HG03135 (cell line): ENCODE measurements at regions not wholly inside any gene's neighbourhood (a gene's known extent, or its start where the extent isn't known, plus 50 kb on each side); places are given as distances from the start of the nearest gene placed in this dataset.

Source experiments
- ATAC-seq: cut with Tn5 transposase; IDR thresholded peaks from one replicate; pipeline ENCODE4 v1.9.1; 2021; ENCODE audit warnings: mild to moderate bottlenecking, moderate library complexity; ENCODE audit not compliant: unreplicated experiment

DNA sequence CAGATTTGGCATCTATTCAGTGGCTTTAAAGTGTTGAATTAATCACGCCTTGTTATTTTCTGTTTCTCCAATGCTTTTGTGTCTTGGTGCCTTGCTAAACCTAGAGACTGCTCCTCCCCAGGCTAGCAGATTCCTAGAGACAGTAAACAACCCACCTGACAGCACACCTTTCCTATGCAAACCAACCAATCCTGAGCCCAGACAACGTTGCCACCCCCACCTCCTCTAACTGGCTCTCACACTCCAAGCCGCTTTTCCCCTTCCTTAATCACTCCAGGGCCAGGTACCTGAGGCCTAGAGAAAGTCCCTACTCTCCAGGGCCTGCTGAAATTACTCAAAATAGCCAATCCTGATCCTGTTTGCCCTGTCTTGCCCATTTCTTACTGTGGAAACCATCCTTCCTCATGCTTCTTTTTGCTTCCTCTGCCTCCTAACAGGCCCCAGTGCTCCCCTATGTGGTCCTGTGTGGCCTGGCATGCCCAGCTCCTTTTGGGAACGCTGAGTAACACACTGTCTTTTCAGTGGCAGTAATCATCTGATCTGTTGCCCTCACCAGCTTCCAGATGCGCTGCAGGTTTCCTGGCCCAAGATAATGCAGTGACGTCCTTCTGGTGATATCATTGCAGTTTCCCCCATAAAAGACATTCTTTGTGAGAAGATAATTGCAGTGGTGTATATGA lies 53.4 kb downstream of the GAS1 start:
- no peak for ATAC-seq

GRCh38 chr9:86892576-86892975 lies 54.7 kb downstream of the GAS1 start:
- no peak for ATAC-seq

DNA sequence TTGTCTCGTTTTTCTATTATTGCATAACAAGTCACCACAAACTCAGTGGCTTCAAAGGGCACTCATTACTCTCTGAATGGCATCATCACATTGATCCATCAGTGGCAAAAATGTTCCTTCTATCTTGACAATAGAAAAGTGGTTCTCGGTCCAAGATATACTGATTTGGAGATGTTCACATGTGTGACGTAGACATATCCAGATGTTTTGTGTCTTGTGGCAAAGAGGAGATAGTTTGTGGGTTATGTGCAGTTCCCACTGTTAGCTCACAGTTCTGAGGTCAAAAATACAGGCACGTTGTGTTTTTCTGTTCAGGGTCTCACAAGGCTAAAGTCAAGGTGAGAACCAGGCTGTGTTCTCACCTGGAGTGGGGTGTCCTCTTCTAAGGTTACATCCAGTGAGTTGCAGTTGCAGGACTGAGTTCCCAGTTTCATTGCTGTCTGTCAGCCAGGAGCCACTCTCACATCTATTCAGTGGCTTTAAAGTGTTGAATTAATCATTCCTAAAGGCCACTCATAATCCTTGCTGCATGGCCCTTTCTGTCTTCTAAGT lies 55.3 kb downstream of the GAS1 start:
- ATAC-seq = no peak

GRCh38 chr9:86891091-86891490 lies 56.2 kb downstream of the GAS1 start:
- no peak for ATAC-seq

DNA sequence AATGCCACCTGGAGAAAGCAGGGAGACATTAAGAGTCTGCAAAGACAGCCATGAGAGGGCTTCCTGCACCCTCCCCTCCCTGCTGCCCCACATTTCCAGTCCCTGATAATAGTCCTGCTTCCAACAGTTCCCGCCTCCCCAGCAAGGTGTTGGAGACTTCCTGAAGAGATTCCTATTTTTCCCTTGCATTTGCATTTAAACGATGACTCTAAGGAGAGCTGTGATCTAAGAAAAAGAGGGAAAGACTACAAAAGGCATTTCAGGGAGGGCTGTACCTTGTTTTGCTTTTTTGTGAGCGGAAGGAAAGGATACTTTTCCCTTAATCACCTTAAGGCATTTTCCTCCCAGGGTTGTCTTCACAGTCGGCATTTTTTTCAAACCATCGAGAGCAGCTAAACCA lies 62.1 kb downstream of the GAS1 start:
- no peak for ATAC-seq

GRCh38 chr9:86876621-86877196 lies 70.6 kb downstream of the GAS1 start:
- no peak for ATAC-seq

GRCh38 chr9:86868616-86869015 lies 78.7 kb downstream of the GAS1 start:
- no peak for ATAC-seq

DNA sequence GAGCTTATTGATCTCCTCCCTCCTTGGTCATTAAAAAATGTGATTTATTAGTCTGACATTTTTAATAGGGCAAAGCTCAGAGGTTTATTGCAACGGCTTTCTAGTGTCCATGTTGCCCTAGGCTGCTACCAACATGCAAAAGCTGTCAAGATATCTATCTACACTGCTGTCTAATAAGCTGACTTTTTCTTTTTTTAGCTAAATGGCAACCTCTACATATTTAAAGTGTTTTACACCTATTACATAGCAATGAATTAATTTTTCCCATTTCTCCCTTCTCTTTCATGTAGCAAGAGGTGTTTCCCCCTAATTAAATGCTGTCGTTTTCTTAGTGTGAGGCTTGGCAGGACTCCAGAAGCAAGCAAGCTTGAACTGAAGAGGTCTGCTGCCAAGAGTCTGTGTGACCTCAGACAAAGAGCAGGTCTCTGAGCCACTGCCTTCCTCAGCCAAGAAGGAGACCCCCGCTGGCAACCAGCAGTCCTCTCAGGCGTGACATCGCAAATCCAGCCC lies 79.4 kb downstream of the GAS1 start:
- no peak for ATAC-seq

- ATAC-seq = no peak
Measured at GRCh38 chr9:86865952-86866351, 81.4 kb downstream of the GAS1 start.

GRCh38 chr9:86860006-86860405 lies 87.3 kb downstream of the GAS1 start:
- ATAC-seq = no peak

- ATAC-seq = no peak
Measured at GRCh38 chr9:86859056-86859455, 88.2 kb downstream of the GAS1 start.

DNA sequence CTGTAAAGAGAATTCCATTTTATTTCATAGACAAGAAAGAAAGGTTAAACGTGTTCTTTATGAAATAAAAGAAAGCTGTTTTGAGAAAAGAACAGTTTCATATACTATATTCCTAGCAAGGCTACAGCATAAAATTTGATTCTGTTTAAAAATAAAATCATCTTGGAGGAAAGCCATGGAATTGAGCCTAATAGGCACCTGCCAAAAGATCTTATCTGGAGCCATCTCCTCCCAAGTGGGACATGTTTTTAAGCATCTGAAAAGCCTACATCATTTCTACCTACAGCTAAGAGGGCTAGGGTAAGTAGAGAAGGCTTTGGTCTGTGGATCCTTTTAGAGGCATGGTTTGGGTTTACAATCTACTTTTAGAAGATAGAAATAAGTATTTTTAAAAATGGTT lies 89.3 kb downstream of the GAS1 start:
- no peak for ATAC-seq

GRCh38 chr9:86856259-86856658 lies 91.0 kb downstream of the GAS1 start:
- no peak for ATAC-seq

DNA sequence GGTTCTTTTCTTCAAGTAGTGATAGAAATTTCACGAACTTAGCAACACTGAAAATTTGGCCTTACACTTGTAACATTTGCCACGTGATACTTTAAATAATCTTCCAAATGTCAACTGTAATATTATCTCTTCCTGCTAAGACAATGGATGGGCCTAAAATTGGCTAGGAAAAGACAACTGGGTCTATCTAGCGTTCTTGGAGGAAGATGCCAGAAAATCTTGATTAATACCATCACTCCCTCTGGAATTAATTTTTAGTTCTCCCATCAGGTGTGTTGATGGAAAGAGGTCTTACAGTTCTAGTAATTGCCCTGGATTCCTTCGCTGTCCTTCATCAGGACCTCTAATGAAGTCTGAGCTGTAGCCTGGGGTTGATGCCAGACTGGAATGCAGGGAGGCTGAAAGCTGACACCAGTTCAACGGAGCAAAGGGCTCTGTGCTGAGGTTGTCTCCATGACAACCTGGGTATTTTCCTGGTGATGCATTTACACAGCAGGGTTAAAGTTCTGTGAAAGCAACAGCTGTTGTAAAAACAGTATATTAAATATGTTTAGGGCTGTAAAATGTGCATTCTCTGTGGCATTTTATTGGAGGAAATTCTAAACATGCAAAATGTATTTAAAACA lies 92.3 kb downstream of the GAS1 start:
- ATAC-seq = no peak

DNA sequence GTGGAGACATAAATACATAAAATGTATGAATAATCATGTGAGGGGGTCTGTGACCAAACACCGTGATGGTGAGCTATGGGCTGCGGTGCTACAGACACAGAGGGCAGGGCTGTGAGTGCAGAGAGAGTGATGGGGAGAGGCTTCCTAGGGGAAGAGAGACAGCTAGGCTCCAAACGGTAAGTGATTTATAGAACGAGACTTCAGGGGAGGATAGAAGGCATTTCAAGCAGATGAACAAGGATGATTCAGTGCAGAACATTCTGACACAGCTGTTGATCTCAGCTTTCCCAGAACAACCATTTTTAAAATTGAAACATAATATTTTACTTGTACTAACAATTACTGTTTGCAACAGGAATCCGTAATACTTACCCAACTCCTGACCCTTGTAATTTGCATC lies 100.7 kb downstream of the GAS1 start:
- no peak for ATAC-seq

- ATAC-seq = no peak
Measured at GRCh38 chr9:86843206-86843605, 104.1 kb downstream of the GAS1 start.

DNA sequence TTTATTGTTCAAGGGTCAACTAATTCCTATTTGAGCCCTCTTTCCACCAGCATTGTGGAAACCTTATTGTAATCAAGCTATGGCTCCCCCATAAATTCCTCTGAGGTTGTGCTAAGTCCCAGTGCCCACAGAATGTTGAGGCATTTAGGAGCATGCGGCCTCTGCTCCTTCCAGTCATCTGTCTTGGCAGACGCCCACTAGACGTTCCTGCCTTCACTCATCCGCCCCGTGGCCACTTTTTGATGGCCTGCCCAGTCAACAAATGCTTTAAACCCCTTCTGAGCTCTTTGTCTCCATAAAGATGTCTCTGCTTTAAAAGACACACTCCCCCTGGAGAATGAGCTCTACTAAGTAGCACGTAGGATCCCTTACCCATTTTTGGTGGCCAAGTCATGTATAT lies 104.7 kb downstream of the GAS1 start:
- no peak for ATAC-seq

GRCh38 chr9:86839522-86839921 lies 107.8 kb downstream of the GAS1 start:
- no peak for ATAC-seq

DNA sequence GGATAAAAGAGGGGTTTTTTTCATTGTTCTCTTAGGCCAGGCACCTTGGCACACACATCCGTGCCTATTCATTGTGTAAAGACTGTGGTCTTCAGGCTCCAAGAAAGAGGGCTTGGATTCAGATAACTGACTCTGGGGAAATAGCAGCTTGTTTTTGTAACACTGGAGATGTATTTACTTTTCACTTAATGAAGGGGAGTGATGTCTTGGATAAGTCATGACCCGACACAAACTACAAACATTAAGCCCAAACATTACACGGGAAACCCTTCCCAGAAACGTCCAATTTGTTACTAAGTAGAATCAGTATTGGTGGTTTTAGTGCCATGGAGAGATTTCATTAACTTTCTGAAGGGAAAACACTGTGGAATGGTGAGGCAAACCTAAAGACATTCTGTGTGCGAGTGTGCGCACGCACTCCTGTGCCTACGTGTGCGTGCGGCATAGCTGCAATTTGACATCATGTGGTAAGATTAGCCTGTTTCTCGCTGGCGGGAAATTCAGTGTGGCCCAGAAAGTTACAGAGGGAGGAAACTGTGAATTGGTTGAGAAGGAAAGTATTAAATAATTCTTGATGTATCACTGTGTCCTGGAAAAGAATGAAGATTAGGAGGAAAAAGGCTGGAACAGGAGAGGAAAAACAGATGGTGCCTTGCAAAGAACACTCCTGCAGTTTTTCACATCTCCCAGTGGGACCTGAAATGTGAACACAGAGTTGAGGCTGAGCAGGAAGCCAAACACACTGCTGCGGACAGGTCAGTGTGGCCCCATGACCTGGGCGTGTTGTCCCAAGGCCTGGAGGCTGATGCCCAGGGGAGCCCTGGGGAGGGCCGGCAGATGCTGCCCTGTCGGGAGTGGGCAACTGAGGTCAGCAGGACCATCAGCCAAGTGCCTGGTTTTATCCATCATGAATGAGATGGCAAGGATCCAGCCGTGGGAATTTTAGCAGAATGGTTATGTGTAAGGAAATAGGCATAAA lies 108.5 kb downstream of the GAS1 start:
- ATAC-seq = no peak

DNA sequence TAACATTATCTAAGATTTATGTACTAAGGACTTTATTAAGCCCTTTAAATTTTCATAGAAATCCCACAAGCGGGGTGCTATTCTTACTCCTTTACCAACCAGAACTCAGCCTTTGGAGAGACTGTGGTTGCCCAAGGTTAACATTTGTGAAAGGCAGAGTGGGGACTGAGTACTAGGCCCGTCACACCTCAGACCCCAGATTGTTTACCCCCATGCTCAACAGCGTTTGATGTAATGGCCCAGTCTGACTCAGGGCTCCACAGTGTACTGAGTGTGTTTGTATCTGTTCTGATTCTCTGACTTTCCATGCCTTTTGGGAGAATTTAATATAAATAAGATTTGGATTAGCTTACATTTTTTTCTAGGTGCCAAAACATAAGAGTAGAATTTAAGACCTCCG lies 110.0 kb downstream of the GAS1 start:
- no peak for ATAC-seq

- peak; percentile 84 for ATAC-seq
Measured at GRCh38 chr9:86836797-86837196, 110.5 kb downstream of the GAS1 start.
